ENCODE measurements at regions not wholly inside any gene's neighbourhood (a gene's known extent, or its start where the extent isn't known, plus 50 kb on each side); places are given as distances from the start of the nearest gene placed in this dataset.

- DNase-seq (ENCODE audit: low spot score) = no peak
These were observed 770.0 kb downstream of the MED13L start for GRCh38 chr12:115507560-115507889.

- no peak for DNase-seq (ENCODE audit: low spot score)
These were observed 770.5 kb downstream of the MED13L start for GRCh38 chr12:115506822-115507559.

GRCh38 chr12:115504306-115505290, 772.9 kb downstream of the MED13L start:
- no peak for DNase-seq (ENCODE audit: low spot score)

- DNase-seq (ENCODE audit: low spot score) = no peak
These were observed 776.6 kb downstream of the MED13L start for GRCh38 chr12:115500872-115501271.

- no peak for DNase-seq (ENCODE audit: low spot score)
These were observed 782.2 kb downstream of the MED13L start for GRCh38 chr12:115495300-115495699.

- no peak for DNase-seq (ENCODE audit: low spot score)
These were observed 784.9 kb downstream of the MED13L start for GRCh38 chr12:115492553-115492952.

- no peak for DNase-seq (ENCODE audit: low spot score)
These were observed 785.8 kb downstream of the MED13L start for GRCh38 chr12:115491511-115492250.

- no peak for DNase-seq (ENCODE audit: low spot score)
These were observed 788.2 kb downstream of the MED13L start for GRCh38 chr12:115489253-115489652.

GRCh38 chr12:115485967-115486366, 791.5 kb downstream of the MED13L start:
- no peak for DNase-seq (ENCODE audit: low spot score)

GRCh38 chr12:115485503-115485902, 792.0 kb downstream of the MED13L start:
- DNase-seq (ENCODE audit: low spot score) = no peak

- no peak for DNase-seq (ENCODE audit: low spot score)
These were observed 794.5 kb downstream of the MED13L start for GRCh38 chr12:115482943-115483342.

GRCh38 chr12:115481141-115481540, 796.4 kb downstream of the MED13L start:
- DNase-seq (ENCODE audit: low spot score) = no peak

- DNase-seq (ENCODE audit: low spot score) = no peak
These were observed 794.5 kb upstream of the TBX3 start for GRCh38 chr12:115478505-115478904.

GRCh38 chr12:115474539-115475353, 790.8 kb upstream of the TBX3 start:
- DNase-seq (ENCODE audit: low spot score) = peak; percentile 76

GRCh38 chr12:115473257-115473956, 789.4 kb upstream of the TBX3 start:
- DNase-seq (ENCODE audit: low spot score) = peak; percentile 65

GRCh38 chr12:115472852-115473251, 788.9 kb upstream of the TBX3 start:
- DNase-seq (ENCODE audit: low spot score) = no peak

GRCh38 chr12:115470977-115471376, 787.0 kb upstream of the TBX3 start:
- no peak for DNase-seq (ENCODE audit: low spot score)

GRCh38 chr12:115470526-115470925, 786.6 kb upstream of the TBX3 start:
- DNase-seq (ENCODE audit: low spot score) = no peak

GRCh38 chr12:115468087-115468510, 784.1 kb upstream of the TBX3 start:
- no peak for DNase-seq (ENCODE audit: low spot score)

GRCh38 chr12:115467531-115467930, 783.6 kb upstream of the TBX3 start:
- no peak for DNase-seq (ENCODE audit: low spot score)

- no peak for DNase-seq (ENCODE audit: low spot score)
These were observed 782.1 kb upstream of the TBX3 start for GRCh38 chr12:115466076-115466475.
